Lower lobe of right lung (tissue), 2 donors: ENCODE measurements at regions not wholly inside any gene's neighbourhood (a gene's known extent, or its start where the extent isn't known, plus 50 kb on each side); places are given as distances from the start of the nearest gene placed in this dataset.

Experiments used
- ATAC-seq, 2 donors: fragments of 200-7000 bp; cut with Tn5 transposase; one replicate each; pipeline ENCODE4 v1.9.1; 2020 to 2022; ENCODE audit warnings: mild to moderate bottlenecking in 2 of 2, moderate library complexity in 2 of 2
- DNase-seq: peaks from one replicate; pipeline ENCODE4 v3.0.0-alpha.2; 2020
- H3K27ac ChIP-seq: fragments of 200-600 bp; one replicate; pipeline ENCODE4 v1.8.0; 2022
- H3K27me3 ChIP-seq: fragments of 200-600 bp; one replicate; pipeline ENCODE4 v1.8.0; 2022; ENCODE audit warnings: low read depth
- H3K36me3 ChIP-seq: fragments of 200-600 bp; one replicate; pipeline ENCODE4 v1.8.0; 2022; ENCODE audit warnings: mild to moderate bottlenecking
- H3K4me1 ChIP-seq: fragments of 200-600 bp; one replicate; pipeline ENCODE4 v1.8.0; 2022
- H3K4me3 ChIP-seq: fragments of 200-600 bp; one replicate; pipeline ENCODE4 v1.8.0; 2022; ENCODE audit warnings: mild to moderate bottlenecking
- H3K9me3 ChIP-seq: fragments of 200-600 bp; one replicate; pipeline ENCODE4 v1.8.0; 2022
- CTCF ChIP-seq: fragments of 200-600 bp; IDR thresholded peaks from one replicate; pipeline ENCODE4 v1.8.0; 2022; ENCODE audit warnings: antibody characterized with exemption, mild to moderate bottlenecking
- intact Hi-C: fragments of 100-400 bp; cut with DNase I; formaldehyde crosslinking; loops from one replicate; pipeline ENCODE4 v1.11.0; 2022
- donor health status: DM: no; HTN: yes; CAD: no; lungs with severe emphysema.

- intact Hi-C loops, result no loop called here
- ATAC-seq, result no peak
These were observed 980.7 kb upstream of the CRIM1 start for GRCh38 chr2:35374845-35375244.

GRCh38 chr2:35365859-35366258 is 989.7 kb upstream of the CRIM1 start:
- H3K27ac ChIP-seq, result no peak overlapping the region
- no peaks in the 10 kb centered on the region for H3K4me1 ChIP-seq
- no peaks in the 10 kb centered on the region for H3K27me3 ChIP-seq
- TF ChIP-seq CTCF, result no peak
- DNase-seq, result no peak
- ATAC-seq, result no peak
- no peak overlapping the region for H3K4me3 ChIP-seq
- H3K9me3 ChIP-seq, result no peaks in the 10 kb centered on the region
- no peaks in the 10 kb centered on the region for H3K36me3 ChIP-seq
- intact Hi-C loops, result no loop called here

More at GRCh38 chr2:35374845-35375244, 980.7 kb upstream of the CRIM1 start:
- DNase-seq, result no peak
- Histone ChIP-seq H3K27ac (no peak overlapping the region), H3K4me3 (no peak overlapping the region), H3K9me3 (no peaks in the 10 kb centered on the region), H3K4me1 (no peaks in the 10 kb centered on the region), H3K36me3 (no peaks in the 10 kb centered on the region), H3K27me3 (no peaks in the 10 kb centered on the region)
- no peak for TF ChIP-seq CTCF

- no peak overlapping the region for H3K4me3 ChIP-seq
- no peak overlapping the region for H3K27ac ChIP-seq
- ATAC-seq, result peak in 1 of 2 donors; percentile 49
These were observed 999.2 kb upstream of the CRIM1 start for GRCh38 chr2:35356332-35356731.

GRCh38 chr2:35355056-35355455 is 1000.5 kb upstream of the CRIM1 start:
- ATAC-seq, result peak in 1 of 2 donors; percentile 23
- Histone ChIP-seq H3K36me3 (no peaks in the 10 kb centered on the region), H3K27me3 (no peaks in the 10 kb centered on the region), H3K4me1 (no peaks in the 10 kb centered on the region), H3K27ac (no peak overlapping the region), H3K4me3 (no peak overlapping the region), H3K9me3 (peaks cover 3% of the 10 kb centered on the region)
- DNase-seq, result no peak
- TF ChIP-seq CTCF, result no peak
- intact Hi-C loops, result no loop called here

More at GRCh38 chr2:35356332-35356731, 999.2 kb upstream of the CRIM1 start:
- Histone ChIP-seq H3K27me3 (no peaks in the 10 kb centered on the region), H3K36me3 (no peaks in the 10 kb centered on the region), H3K9me3 (peaks cover 3% of the 10 kb centered on the region), H3K4me1 (no peaks in the 10 kb centered on the region)
- no peak for TF ChIP-seq CTCF
- no peak for DNase-seq
- intact Hi-C loops, result no loop called here

- no peak for TF ChIP-seq CTCF
- DNase-seq, result no peak
- intact Hi-C loops, result no loop called here
- Histone ChIP-seq H3K9me3 (no peaks in the 10 kb centered on the region), H3K36me3 (no peaks in the 10 kb centered on the region), H3K27me3 (no peaks in the 10 kb centered on the region), H3K27ac (no peak overlapping the region), H3K4me3 (no peak overlapping the region), H3K4me1 (no peaks in the 10 kb centered on the region)
- ATAC-seq, result no peak
These were observed 1008.0 kb upstream of the CRIM1 start for GRCh38 chr2:35347561-35347960.

GRCh38 chr2:35343135-35343534 is 1012.4 kb upstream of the CRIM1 start:
- no peaks in the 10 kb centered on the region for H3K9me3 ChIP-seq
- no peak overlapping the region for H3K27ac ChIP-seq
- no peak for DNase-seq
- intact Hi-C loops, result no loop called here
- no peaks in the 10 kb centered on the region for H3K36me3 ChIP-seq
- no peak overlapping the region for H3K4me3 ChIP-seq
- no peaks in the 10 kb centered on the region for H3K4me1 ChIP-seq
- TF ChIP-seq CTCF, result no peak
- ATAC-seq, result no peak
- no peaks in the 10 kb centered on the region for H3K27me3 ChIP-seq
